MCF 10A (cell line): ENCODE measurements at regions not wholly inside any gene's neighbourhood (a gene's known extent, or its start where the extent isn't known, plus 50 kb on each side); places are given as distances from the start of the nearest gene placed in this dataset.

Experiments used
- BruUV-seq: library from RNA; stranded (reverse); fragments of 400-500 nt; replicated peaks from 2 replicates; lab custom pipeline; 2021; lab: Mats Ljungman, UMichigan
- CTCF ChIA-PET: fragments of 300-600 bp; sonication (Branson Sonifier 250); formaldehyde crosslinking; extraction: SDS; loops from one replicate; lab custom pipeline; 2021; ENCODE audit warnings: antibody characterized with exemption, inconsistent platforms; lab: Yijun Ruan, JAX
- POLR2A ChIA-PET: fragments of 300-600, 350-650 bp; sonication (Branson Sonifier 250); formaldehyde crosslinking; extraction: SDS; loops from one replicate; lab custom pipeline; 2020; ENCODE audit warnings: antibody characterized with exemption, inconsistent platforms; lab: Yijun Ruan, JAX
- DNase-seq: peaks from one replicate; pipeline ENCODE4 v3.0.0-alpha.2; 2018; ENCODE audit not compliant: unreplicated experiment
- H3K27ac Mint-ChIP-seq: one replicate; pipeline ENCODE4 v1.8.0; 2022; ENCODE audit warnings: mild to moderate bottlenecking, low read depth, mixed read lengths; ENCODE audit not compliant: unreplicated experiment
- H3K27me3 Mint-ChIP-seq: one replicate; pipeline ENCODE4 v1.8.0; 2022; ENCODE audit warnings: mixed read lengths; ENCODE audit not compliant: insufficient read depth, unreplicated experiment
- H3K36me3 Mint-ChIP-seq: one replicate; pipeline ENCODE4 v1.8.0; 2022; ENCODE audit warnings: mild to moderate bottlenecking, moderate library complexity, mixed read lengths; ENCODE audit not compliant: insufficient read depth, unreplicated experiment
- H3K4me1 Mint-ChIP-seq: one replicate; pipeline ENCODE4 v1.8.0; 2022; ENCODE audit warnings: mixed read lengths; ENCODE audit not compliant: insufficient read depth, unreplicated experiment
- H3K4me3 Mint-ChIP-seq: one replicate; pipeline ENCODE4 v1.8.0; 2022; ENCODE audit warnings: mild to moderate bottlenecking, moderate library complexity, mixed read lengths; ENCODE audit not compliant: unreplicated experiment
- H3K9me3 Mint-ChIP-seq: one replicate; pipeline ENCODE4 v1.8.0; 2022; ENCODE audit warnings: mixed read lengths; ENCODE audit not compliant: unreplicated experiment
- intact Hi-C: fragments of 100-400 bp; cut with micrococcal nuclease; formaldehyde crosslinking; loops from 2 replicates; pipeline ENCODE4 v1.14.1; 2022
- TF ChIP-seq, protein P1 (sequence below): fragments of 200-600 bp; IDR thresholded peaks from one replicate; pipeline ENCODE4 v1.8.0; 2022; ENCODE audit warnings: antibody characterized with exemption, mild to moderate bottlenecking; ENCODE audit not compliant: unreplicated experiment

DNA sequence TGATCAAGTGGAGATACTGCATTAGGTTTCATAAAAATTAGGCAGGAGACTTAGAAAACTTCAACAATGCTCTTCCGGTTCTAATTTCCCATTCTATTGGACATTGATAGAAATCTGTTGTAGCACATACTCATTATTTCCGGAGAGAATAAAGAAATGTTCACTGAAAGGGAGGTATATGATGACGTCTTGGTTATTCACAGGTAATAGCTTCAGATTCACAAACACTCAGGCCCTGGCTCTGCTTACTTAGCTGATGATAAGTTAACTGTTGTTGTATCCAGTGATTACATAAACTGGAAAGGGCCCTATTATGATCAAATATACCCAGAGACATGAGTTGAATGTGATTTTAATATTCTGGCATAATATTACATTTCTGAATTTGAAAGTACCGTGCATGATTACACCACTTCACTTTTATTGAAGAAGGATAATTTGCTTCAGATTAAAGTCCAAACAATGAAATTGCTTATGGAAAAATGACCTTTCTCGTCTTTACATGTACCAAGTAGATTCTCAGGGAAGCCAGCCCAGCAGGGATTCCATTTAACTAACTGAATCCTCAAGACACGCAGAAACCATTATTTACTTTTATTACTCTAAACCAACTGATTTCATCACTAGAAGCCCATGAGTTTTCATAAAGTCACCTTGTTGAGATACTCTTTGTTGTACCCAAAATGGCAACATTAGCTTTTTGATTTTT is 288.0 kb upstream of the PITRM1 start:
- intact Hi-C loops: loop anchor here (10.0 kb wide), 1 partner anchor 1214 kb away; no protein-coding TSS in a partner anchor
- no peak for DNase-seq
- H3K27me3 Mint-ChIP-seq: no peaks in the 10 kb centered on the region
- no peak overlapping the region for H3K4me3 Mint-ChIP-seq
- TF ChIP-seq, protein P1, sequence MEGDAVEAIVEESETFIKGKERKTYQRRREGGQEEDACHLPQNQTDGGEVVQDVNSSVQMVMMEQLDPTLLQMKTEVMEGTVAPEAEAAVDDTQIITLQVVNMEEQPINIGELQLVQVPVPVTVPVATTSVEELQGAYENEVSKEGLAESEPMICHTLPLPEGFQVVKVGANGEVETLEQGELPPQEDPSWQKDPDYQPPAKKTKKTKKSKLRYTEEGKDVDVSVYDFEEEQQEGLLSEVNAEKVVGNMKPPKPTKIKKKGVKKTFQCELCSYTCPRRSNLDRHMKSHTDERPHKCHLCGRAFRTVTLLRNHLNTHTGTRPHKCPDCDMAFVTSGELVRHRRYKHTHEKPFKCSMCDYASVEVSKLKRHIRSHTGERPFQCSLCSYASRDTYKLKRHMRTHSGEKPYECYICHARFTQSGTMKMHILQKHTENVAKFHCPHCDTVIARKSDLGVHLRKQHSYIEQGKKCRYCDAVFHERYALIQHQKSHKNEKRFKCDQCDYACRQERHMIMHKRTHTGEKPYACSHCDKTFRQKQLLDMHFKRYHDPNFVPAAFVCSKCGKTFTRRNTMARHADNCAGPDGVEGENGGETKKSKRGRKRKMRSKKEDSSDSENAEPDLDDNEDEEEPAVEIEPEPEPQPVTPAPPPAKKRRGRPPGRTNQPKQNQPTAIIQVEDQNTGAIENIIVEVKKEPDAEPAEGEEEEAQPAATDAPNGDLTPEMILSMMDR: no peak
- CTCF ChIA-PET: interaction anchor here (0.7 kb wide), 1 partner anchor 105 kb away, joined by 3 read pairs; no protein-coding TSS in a partner anchor
- no peaks in the 10 kb centered on the region for H3K36me3 Mint-ChIP-seq
- peaks cover 19% of the 10 kb centered on the region for H3K4me1 Mint-ChIP-seq
- H3K27ac Mint-ChIP-seq: no peak overlapping the region
- POLR2A ChIA-PET: no interaction called here
- H3K9me3 Mint-ChIP-seq: no peaks in the 10 kb centered on the region
- no TSS peak for BruUV-seq

DNA sequence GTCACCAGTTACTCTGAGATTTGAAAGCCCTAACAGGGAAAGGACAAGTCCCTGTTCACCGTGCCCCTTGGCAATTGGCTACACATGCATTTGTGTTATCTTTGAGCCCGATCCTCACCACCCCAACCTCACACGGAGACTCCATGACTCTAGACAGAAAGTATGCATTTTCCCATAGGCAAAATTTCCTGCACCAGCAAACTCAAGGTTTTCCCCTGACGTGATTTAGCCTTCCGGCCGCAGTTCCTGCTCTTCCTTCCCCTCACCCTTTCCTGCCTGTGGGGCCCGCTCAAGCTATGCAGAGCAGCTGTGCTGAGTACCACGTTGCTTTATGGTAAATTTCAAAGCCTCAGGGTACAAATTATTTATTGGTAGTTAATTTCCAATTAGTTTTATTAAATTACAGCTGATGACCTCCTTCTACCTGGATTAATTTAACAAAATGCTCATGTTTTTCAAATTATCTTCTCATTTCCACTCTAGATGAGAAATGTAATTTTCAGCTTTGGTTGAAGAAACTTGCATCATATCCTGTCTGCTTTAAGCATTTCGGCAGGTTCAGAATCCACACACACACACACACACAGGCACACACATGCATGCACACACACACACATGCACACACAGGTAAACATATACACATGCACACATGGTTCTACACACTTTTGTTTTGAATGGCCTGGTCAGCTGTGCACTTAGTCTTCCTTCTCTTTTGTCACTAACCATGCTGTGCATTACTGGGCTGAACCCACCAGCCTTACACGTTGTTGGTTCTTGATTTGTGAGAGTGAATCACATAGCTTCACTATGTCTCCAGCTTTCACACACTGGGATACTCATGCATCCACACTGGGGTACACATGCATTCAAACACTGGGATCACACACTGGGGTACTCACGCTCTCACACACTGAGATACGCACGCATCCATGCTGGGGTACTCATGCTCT is 283.1 kb upstream of the PITRM1 start:
- no TSS peak for BruUV-seq
- POLR2A ChIA-PET: interaction anchor here (0.6 to 5.3 kb wide), 5 partner anchors 12 to 392 kb away, joined by 3 to 40 read pairs (median 4); no protein-coding TSS in a partner anchor

DNA sequence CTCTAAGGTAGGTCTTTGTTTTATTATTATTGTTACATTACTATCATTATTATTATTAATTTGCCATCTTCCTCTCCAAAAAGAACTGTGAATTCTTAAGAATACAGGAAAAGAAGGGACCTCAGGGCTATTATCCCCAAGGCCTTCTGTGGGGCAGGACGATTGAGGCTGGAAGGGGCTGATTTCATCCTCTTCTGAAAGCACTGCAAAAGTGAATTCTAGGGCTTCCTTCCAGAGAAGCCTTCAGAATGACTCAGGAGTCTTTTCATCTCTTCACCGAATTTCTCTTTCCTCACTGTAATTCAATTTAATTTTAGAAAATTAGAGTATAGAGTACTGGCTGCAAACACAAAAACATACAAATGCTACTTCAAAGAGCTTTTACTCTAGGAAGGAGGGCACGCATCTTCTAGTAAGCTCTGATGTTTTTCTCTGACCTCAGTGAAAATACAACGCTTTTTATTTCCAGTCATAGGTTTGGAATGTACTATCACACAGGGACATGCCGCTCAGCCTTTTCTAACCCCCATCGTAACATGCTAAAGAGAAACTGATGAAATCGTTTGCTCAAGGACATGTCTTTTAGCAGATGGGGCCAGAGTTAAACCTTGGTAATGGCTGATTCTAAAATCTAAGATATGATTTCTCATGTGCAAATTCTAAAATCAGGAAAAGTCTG is 280.2 kb upstream of the PITRM1 start:
- CTCF ChIA-PET: interaction anchor here (0.6 to 1.6 kb wide), 5 partner anchors 8 to 324 kb away, joined by 3 to 6 read pairs (median 3); no protein-coding TSS in a partner anchor
- peak; percentile 70 for DNase-seq
- Mint-ChIP-seq H3K4me3 (peak overlapping the region; percentile 18), H3K27me3 (no peaks in the 10 kb centered on the region), H3K27ac (peak overlapping the region; percentile 78), H3K9me3 (no peaks in the 10 kb centered on the region), H3K36me3 (no peaks in the 10 kb centered on the region), H3K4me1 (peaks cover 34% of the 10 kb centered on the region)
- TF ChIP-seq, protein P1: no peak
- intact Hi-C loops: loop anchor here (5.0 kb wide), 1 partner anchor 206 kb away; no protein-coding TSS in a partner anchor
- TSS peak; percentile 86 for BruUV-seq
- POLR2A ChIA-PET: interaction anchor here (0.6 to 5.3 kb wide), 22 partner anchors 8 to 1674 kb away, joined by 3 to 40 read pairs (median 4); partner anchors contain the start of gene KLF6

More for the DNA sequence above, 283.1 kb upstream of the PITRM1 start:
- Mint-ChIP-seq H3K4me3 (no peak overlapping the region), H3K36me3 (no peaks in the 10 kb centered on the region), H3K27ac (peak overlapping the region; percentile 75), H3K27me3 (no peaks in the 10 kb centered on the region), H3K9me3 (no peaks in the 10 kb centered on the region), H3K4me1 (peaks cover 34% of the 10 kb centered on the region)
- peak; percentile 59 for DNase-seq
- TF ChIP-seq, protein P1: no peak
- intact Hi-C loops: no loop called here
- CTCF ChIA-PET: interaction anchor here (0.6 to 0.8 kb wide), 2 partner anchors 319 to 467 kb away, joined by 3 read pairs; no protein-coding TSS in a partner anchor
